Glutamatergic neuron (in vitro differentiated cells): ENCODE measurements at regions not wholly inside any gene's neighbourhood (a gene's known extent, or its start where the extent isn't known, plus 50 kb on each side); places are given as distances from the start of the nearest gene placed in this dataset.
"Not testable (repeated sequence)": the region's sequence is repeated elsewhere in the genome, so short reads cannot be mapped to it uniquely, and the experiment has no call there.

ENCODE experiments used
- DNase-seq: peaks from one replicate; pipeline ENCODE4 v3.0.0; 2022
- H3K27ac Mint-ChIP-seq: one replicate; pipeline ENCODE4 v1.8.0; 2020; ENCODE audit warnings: mild to moderate bottlenecking, mixed read lengths, inconsistent platforms; ENCODE audit not compliant: unreplicated experiment
- H3K27me3 Mint-ChIP-seq: one replicate; pipeline ENCODE4 v1.8.0; 2020; ENCODE audit warnings: mild to moderate bottlenecking, moderate library complexity, mixed read lengths, inconsistent platforms; ENCODE audit not compliant: unreplicated experiment
- H3K36me3 Mint-ChIP-seq: one replicate; pipeline ENCODE4 v1.8.0; 2020; ENCODE audit warnings: mild to moderate bottlenecking, mixed read lengths, inconsistent platforms; ENCODE audit not compliant: unreplicated experiment
- H3K4me1 Mint-ChIP-seq: one replicate; pipeline ENCODE4 v1.8.0; 2020; ENCODE audit warnings: mild to moderate bottlenecking, low read depth, mixed read lengths, inconsistent platforms; ENCODE audit not compliant: unreplicated experiment
- H3K4me3 Mint-ChIP-seq: one replicate; pipeline ENCODE4 v1.8.0; 2020; ENCODE audit warnings: mild to moderate bottlenecking, mixed read lengths, inconsistent platforms; ENCODE audit not compliant: unreplicated experiment
- H3K9me3 Mint-ChIP-seq: one replicate; pipeline ENCODE4 v1.8.0; 2020; ENCODE audit warnings: mild to moderate bottlenecking, moderate library complexity, mixed read lengths, inconsistent platforms; ENCODE audit not compliant: unreplicated experiment
- TF ChIP-seq, protein P1 (sequence below): fragments of 200-600 bp; sonication (generic); IDR thresholded peaks from one replicate; pipeline ENCODE4 v1.5.0; 2021; ENCODE audit not compliant: partially characterized antibody, unreplicated experiment

GRCh38 chr2:107747964-107748583 is 78.6 kb upstream of the RGPD4 start:
- H3K27ac Mint-ChIP-seq = no peak overlapping the region
- no peaks in the 10 kb centered on the region for H3K9me3 Mint-ChIP-seq
- TF ChIP-seq, protein P1, sequence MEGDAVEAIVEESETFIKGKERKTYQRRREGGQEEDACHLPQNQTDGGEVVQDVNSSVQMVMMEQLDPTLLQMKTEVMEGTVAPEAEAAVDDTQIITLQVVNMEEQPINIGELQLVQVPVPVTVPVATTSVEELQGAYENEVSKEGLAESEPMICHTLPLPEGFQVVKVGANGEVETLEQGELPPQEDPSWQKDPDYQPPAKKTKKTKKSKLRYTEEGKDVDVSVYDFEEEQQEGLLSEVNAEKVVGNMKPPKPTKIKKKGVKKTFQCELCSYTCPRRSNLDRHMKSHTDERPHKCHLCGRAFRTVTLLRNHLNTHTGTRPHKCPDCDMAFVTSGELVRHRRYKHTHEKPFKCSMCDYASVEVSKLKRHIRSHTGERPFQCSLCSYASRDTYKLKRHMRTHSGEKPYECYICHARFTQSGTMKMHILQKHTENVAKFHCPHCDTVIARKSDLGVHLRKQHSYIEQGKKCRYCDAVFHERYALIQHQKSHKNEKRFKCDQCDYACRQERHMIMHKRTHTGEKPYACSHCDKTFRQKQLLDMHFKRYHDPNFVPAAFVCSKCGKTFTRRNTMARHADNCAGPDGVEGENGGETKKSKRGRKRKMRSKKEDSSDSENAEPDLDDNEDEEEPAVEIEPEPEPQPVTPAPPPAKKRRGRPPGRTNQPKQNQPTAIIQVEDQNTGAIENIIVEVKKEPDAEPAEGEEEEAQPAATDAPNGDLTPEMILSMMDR = no peak
- no peaks in the 10 kb centered on the region for H3K36me3 Mint-ChIP-seq
- H3K27me3 Mint-ChIP-seq = peaks cover 2% of the 10 kb centered on the region
- no peak for DNase-seq
- H3K4me1 Mint-ChIP-seq = no peaks in the 10 kb centered on the region
- no peak overlapping the region for H3K4me3 Mint-ChIP-seq

GRCh38 chr2:107751936-107752335 is 74.8 kb upstream of the RGPD4 start:
- H3K27me3 Mint-ChIP-seq = no peaks in the 10 kb centered on the region

GRCh38 chr2:107753806-107754205 is 72.9 kb upstream of the RGPD4 start:
- DNase-seq, H3K9me3 Mint-ChIP-seq, H3K4me3 Mint-ChIP-seq, H3K27me3 Mint-ChIP-seq, H3K27ac Mint-ChIP-seq, H3K4me1 Mint-ChIP-seq, H3K36me3 Mint-ChIP-seq: not testable (repeated sequence)

More at GRCh38 chr2:107751936-107752335, 74.8 kb upstream of the RGPD4 start:
- TF ChIP-seq, protein P1 = no peak
- peaks cover 2% of the 10 kb centered on the region for H3K9me3 Mint-ChIP-seq
- DNase-seq = no peak
- H3K4me3 Mint-ChIP-seq = no peak overlapping the region
- no peaks in the 10 kb centered on the region for H3K4me1 Mint-ChIP-seq
- no peaks in the 10 kb centered on the region for H3K36me3 Mint-ChIP-seq
- H3K27ac Mint-ChIP-seq = no peak overlapping the region

DNA sequence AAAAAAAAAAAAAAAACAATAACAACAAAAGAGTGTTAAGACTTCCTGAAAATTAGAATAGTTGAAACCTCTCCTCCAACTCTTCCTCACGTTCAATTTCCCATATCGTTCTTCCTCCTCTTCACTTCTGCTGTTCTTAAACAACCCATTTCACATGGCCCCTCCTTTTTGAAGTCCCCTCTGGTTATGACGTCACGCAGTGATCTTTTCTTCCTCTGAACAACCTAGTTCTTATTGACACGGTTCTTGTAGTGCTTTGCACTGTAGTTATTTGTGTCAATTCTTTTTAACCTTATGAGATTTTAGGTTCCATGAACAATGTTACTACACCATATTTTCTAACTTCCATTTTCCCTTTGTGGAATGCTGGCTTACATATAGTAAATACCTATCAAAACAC is 69.5 kb upstream of the RGPD4 start:
- DNase-seq = no peak
- Mint-ChIP-seq H3K36me3 (no peaks in the 10 kb centered on the region), H3K27ac (peak overlapping the region; percentile 30), H3K27me3 (no peaks in the 10 kb centered on the region), H3K4me1 (no peaks in the 10 kb centered on the region), H3K9me3 (peaks cover 2% of the 10 kb centered on the region), H3K4me3 (no peak overlapping the region)
- TF ChIP-seq, protein P1 = no peak

DNA sequence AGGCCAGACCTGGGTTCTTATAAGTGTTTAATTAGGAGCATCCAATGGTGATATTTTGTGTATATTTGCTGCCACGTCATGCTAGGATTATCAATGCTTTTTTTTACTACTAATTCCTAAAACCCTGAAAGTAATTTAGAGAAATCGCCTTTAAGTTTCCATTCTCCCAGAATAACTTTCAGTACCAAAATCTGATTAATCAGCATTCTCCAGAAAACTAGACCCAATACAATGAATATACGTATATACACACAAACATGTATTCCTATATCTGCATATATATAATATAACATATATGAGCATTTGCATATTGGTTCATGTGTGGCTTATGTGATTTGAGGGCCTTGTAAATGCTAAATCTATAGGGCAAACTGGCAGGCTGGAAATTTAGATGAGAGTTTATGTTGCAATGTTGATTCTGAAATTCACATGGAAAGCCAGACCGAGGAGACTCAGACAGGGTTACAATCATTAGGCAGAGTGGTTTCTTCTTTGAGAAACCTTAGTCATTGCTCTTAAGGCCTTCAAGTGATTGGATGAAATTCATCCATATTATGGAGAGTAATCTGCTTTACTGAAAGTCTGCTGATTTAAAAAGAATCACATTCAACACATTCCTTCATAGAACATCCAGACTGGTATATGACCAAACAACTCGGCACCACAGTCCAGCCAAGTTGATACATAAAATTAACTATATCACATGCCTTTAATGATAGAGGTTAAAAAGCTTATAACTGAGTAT is 65.9 kb upstream of the RGPD4 start:
- DNase-seq = no peak
- H3K4me1 Mint-ChIP-seq = no peaks in the 10 kb centered on the region
- TF ChIP-seq, protein P1 = no peak
- no peaks in the 10 kb centered on the region for H3K27me3 Mint-ChIP-seq
- no peaks in the 10 kb centered on the region for H3K36me3 Mint-ChIP-seq
- H3K9me3 Mint-ChIP-seq = no peaks in the 10 kb centered on the region
- H3K27ac Mint-ChIP-seq = no peak overlapping the region
- no peak overlapping the region for H3K4me3 Mint-ChIP-seq
